ENCODE measurements at regions not wholly inside any gene's neighbourhood (a gene's known extent, or its start where the extent isn't known, plus 50 kb on each side); places are given as distances from the start of the nearest gene placed in this dataset.

GRCh38 chrX:20718592-20719380 lies 452.1 kb upstream of the RPS6KA3 start (continued):
- TF ChIP-seq NR1H2 (CRISPR knock-in tag; IDR thresholded peaks at IDR 0.05) (no peak), SMAD4 (CRISPR knock-in tag; IDR thresholded peaks at IDR 0.05) (no peak), JAZF1 (CRISPR knock-in tag; IDR thresholded peaks at IDR 0.05) (no peak), E2F5 (CRISPR knock-in tag; IDR thresholded peaks at IDR 0.05) (no peak), MXD4 (CRISPR knock-in tag; IDR thresholded peaks at IDR 0.05; ENCODE audit: borderline replicate concordance) (no peak)

- no peak for DNase-seq (ENCODE audit: low spot score)
- CTCF ChIA-PET, result no interaction called here
- H3K27ac Mint-ChIP-seq, result no peak overlapping the region
- peaks cover 11% of the 10 kb centered on the region for H3K9me3 Mint-ChIP-seq
- H3K4me3 Mint-ChIP-seq, result no peak overlapping the region
- no peak for ATAC-seq
- H3K36me3 Mint-ChIP-seq, result peaks cover 10% of the 10 kb centered on the region
- H3K4me1 Mint-ChIP-seq, result peaks cover 21% of the 10 kb centered on the region
- H3K27me3 Mint-ChIP-seq (ENCODE audit: low read depth), result no peaks in the 10 kb centered on the region
- POLR2A ChIA-PET, result no interaction called here
- TF ChIP-seq ZNF219 (CRISPR knock-in tag; IDR thresholded peaks at IDR 0.05; ENCODE audit: borderline replicate concordance), result no peak
- no peak for TF ChIP-seq HMGA2 (CRISPR knock-in tag; IDR thresholded peaks at IDR 0.05)
- no peak for TF ChIP-seq ATF3 (CRISPR knock-in tag; conservative IDR thresholded peaks at IDR 0.05)
- TF ChIP-seq, protein P1, sequence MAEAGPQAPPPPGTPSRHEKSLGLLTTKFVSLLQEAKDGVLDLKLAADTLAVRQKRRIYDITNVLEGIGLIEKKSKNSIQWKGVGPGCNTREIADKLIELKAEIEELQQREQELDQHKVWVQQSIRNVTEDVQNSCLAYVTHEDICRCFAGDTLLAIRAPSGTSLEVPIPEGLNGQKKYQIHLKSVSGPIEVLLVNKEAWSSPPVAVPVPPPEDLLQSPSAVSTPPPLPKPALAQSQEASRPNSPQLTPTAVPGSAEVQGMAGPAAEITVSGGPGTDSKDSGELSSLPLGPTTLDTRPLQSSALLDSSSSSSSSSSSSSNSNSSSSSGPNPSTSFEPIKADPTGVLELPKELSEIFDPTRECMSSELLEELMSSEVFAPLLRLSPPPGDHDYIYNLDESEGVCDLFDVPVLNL (CRISPR knock-in tag; IDR thresholded peaks at IDR 0.05; ENCODE audit: borderline replicate concordance, low read depth), result no peak
- no peak for TF ChIP-seq ZNF416 (CRISPR knock-in tag; IDR thresholded peaks at IDR 0.05)
- no peak for TF ChIP-seq USF1 (CRISPR knock-in tag; IDR thresholded peaks at IDR 0.05)
- TF ChIP-seq ELF4 (CRISPR knock-in tag; IDR thresholded peaks at IDR 0.05; ENCODE audit: low read depth), result no peak
- TF ChIP-seq TEAD4 (CRISPR knock-in tag; IDR thresholded peaks at IDR 0.05), result no peak
- no peak for TF ChIP-seq GRHL2 (CRISPR knock-in tag; IDR thresholded peaks at IDR 0.05; ENCODE audit: insufficient replicate concordance, severe bottlenecking)
- TF ChIP-seq JUN (CRISPR knock-in tag; IDR thresholded peaks at IDR 0.05), result no peak
- TF ChIP-seq ZNF121 (CRISPR knock-in tag; IDR thresholded peaks at IDR 0.05), result no peak
- TF ChIP-seq NFATC4 (CRISPR knock-in tag; IDR thresholded peaks at IDR 0.05), result no peak
- TF ChIP-seq AFF4 (CRISPR knock-in tag; IDR thresholded peaks at IDR 0.05; ENCODE audit: borderline replicate concordance), result no peak
- TF ChIP-seq ZMAT4 (CRISPR knock-in tag; IDR thresholded peaks at IDR 0.05), result no peak
- TF ChIP-seq JAZF1 (CRISPR knock-in tag; IDR thresholded peaks at IDR 0.05), result no peak
- no peak for TF ChIP-seq FOXK1 (CRISPR knock-in tag; IDR thresholded peaks at IDR 0.05)
- no peak for TF ChIP-seq ATF6 (CRISPR knock-in tag; IDR thresholded peaks at IDR 0.05)
- TF ChIP-seq MAX (CRISPR knock-in tag; IDR thresholded peaks at IDR 0.05), result no peak
- TF ChIP-seq PRDM15 (CRISPR knock-in tag; IDR thresholded peaks at IDR 0.05), result no peak
Measured at GRCh38 chrX:20715176-20715575, 448.5 kb upstream of the RPS6KA3 start.

All from WTC11 (cell line).